ENCODE measurements at regions not wholly inside any gene's neighbourhood (a gene's known extent, or its start where the extent isn't known, plus 50 kb on each side); places are given as distances from the start of the nearest gene placed in this dataset.

GRCh38 chr9:14978022-14979000 is 68.1 kb upstream of the FREM1 start:
- H3K4me3 ChIP-seq: no peak overlapping the region

GRCh38 chr9:14967450-14968321 is 57.5 kb upstream of the FREM1 start:
- H3K27ac ChIP-seq: no peak overlapping the region
- no peak overlapping the region for H3K4me3 ChIP-seq

More at GRCh38 chr9:14978022-14979000, 68.1 kb upstream of the FREM1 start:
- H3K27ac ChIP-seq: no peak overlapping the region

GRCh38 chr9:14962193-14962882 is 52.1 kb upstream of the FREM1 start:
- Histone ChIP-seq H3K27ac (no peak overlapping the region), H3K4me3 (no peak overlapping the region)

GRCh38 chr9:14961372-14962068 is 51.3 kb upstream of the FREM1 start:
- Histone ChIP-seq H3K27ac (no peak overlapping the region), H3K4me3 (no peak overlapping the region)

- H3K4me3 ChIP-seq: no peak overlapping the region
- H3K27ac ChIP-seq: no peak overlapping the region
Measured at GRCh38 chr9:14960881-14961280, 50.7 kb upstream of the FREM1 start.

All from skin epidermis (tissue), 12 donors.